MM.1S (cell line): ENCODE measurements at regions not wholly inside any gene's neighbourhood (a gene's known extent, or its start where the extent isn't known, plus 50 kb on each side); places are given as distances from the start of the nearest gene placed in this dataset.

Experiments used
- EZH2phosphoT487 ChIP-seq: fragments of 300-600 bp; sonication (generic); IDR thresholded peaks from 2 replicates; pipeline ENCODE4 v1.6.1; 2018; ENCODE audit warnings: antibody characterized with exemption, low read length
- TF ChIP-seq, protein P1 (sequence below): fragments of 300-600 bp; sonication (generic); IDR thresholded peaks from 2 replicates; pipeline ENCODE4 v1.5.1; 2016; ENCODE audit warnings: antibody characterized with exemption, low read length, mixed read lengths

DNA sequence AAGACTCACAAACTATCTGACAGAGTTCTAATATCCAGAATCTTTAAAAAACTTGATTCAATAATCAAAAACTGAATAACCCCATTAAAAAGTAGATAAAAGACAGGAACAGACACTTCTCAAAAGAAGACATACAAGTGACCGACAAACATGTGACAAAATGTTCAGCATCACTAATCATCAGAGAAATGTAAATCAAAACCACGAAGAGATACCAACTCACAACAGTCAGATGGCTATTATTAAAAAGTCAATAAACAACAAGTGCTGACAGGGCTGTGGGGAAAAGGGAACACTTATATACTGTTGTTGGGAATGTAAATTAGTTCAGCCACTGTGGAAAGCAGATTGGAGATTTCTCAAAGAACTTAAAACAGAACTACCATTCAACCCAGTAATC lies 138.1 kb upstream of the RASGEF1B start:
- TF ChIP-seq, protein P1, sequence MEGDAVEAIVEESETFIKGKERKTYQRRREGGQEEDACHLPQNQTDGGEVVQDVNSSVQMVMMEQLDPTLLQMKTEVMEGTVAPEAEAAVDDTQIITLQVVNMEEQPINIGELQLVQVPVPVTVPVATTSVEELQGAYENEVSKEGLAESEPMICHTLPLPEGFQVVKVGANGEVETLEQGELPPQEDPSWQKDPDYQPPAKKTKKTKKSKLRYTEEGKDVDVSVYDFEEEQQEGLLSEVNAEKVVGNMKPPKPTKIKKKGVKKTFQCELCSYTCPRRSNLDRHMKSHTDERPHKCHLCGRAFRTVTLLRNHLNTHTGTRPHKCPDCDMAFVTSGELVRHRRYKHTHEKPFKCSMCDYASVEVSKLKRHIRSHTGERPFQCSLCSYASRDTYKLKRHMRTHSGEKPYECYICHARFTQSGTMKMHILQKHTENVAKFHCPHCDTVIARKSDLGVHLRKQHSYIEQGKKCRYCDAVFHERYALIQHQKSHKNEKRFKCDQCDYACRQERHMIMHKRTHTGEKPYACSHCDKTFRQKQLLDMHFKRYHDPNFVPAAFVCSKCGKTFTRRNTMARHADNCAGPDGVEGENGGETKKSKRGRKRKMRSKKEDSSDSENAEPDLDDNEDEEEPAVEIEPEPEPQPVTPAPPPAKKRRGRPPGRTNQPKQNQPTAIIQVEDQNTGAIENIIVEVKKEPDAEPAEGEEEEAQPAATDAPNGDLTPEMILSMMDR, result no peak
- no peak for TF ChIP-seq EZH2phosphoT487
